ENCODE measurements at regions not wholly inside any gene's neighbourhood (a gene's known extent, or its start where the extent isn't known, plus 50 kb on each side); places are given as distances from the start of the nearest gene placed in this dataset.
A peak's percentile ranks its signal among the peaks of the same experiment; 100 is the strongest.

- no peaks in the 10 kb centered on the region for H3K79me1 ChIP-seq (ENCODE audit: low read depth in 1 of 2, low read length in 2 of 2)
- ATAC-seq (ENCODE audit: low read depth) (no peak), DNase-seq (no peak)
- H3K4me1 ChIP-seq (ENCODE audit: control insufficient read depth, insufficient read depth, low read length): peaks cover 3% of the 10 kb centered on the region; the same call in 1 of the 2 replicates
- H4K91ac ChIP-seq (ENCODE audit: insufficient read depth, low read depth, low read length): no peak overlapping the region
- no peak overlapping the region for H2BK5ac ChIP-seq (ENCODE audit: low read depth, low read length, poor library complexity, severe bottlenecking)
- WGBS, 2 experiments (ENCODE audit: extremely low coverage in 2 of 2, insufficient read length in 1 of 2): 54% methylated on average over 2 of the region's 14 CpGs; no CpG with 5 or more reads in 1 of the 2 experiments
- H2BK15ac ChIP-seq (ENCODE audit: low read depth, low read length): peak overlapping the region; percentile 51; the same call in 2 of the 3 replicates
- H3K27me3 ChIP-seq (ENCODE audit: control insufficient read depth, insufficient read depth, low read length): no peaks in the 10 kb centered on the region
- H3K9me1 ChIP-seq (ENCODE audit: insufficient read depth, low read length): no peaks in the 10 kb centered on the region; the same call in none of the 2 replicates
- no peak overlapping the region for H2AFZ ChIP-seq (replicated peaks; ENCODE audit: low read length, poor library complexity)
- no peak overlapping the region for H3K4ac ChIP-seq (ENCODE audit: low read depth, low read length)
- intact Hi-C loops (cut with micrococcal nuclease): no loop called here
- TF ChIP-seq RCOR1 (IDR thresholded peaks at IDR 0.05; ENCODE audit: insufficient replicate concordance, low read length) (no peak), RFX5 (IDR thresholded peaks at IDR 0.05; ENCODE audit: low read depth, low read length) (no peak)
- H3K14ac ChIP-seq (replicated peaks; ENCODE audit: low read depth, low read length): no peak overlapping the region
- no peak overlapping the region for H3K18ac ChIP-seq (ENCODE audit: low read depth, low read length)
- no peaks in the 10 kb centered on the region for H3K36me3 ChIP-seq (ENCODE audit: control insufficient read depth, insufficient read depth, low read length)
- H3K9ac ChIP-seq (ENCODE audit: low read depth, low read length): no peak overlapping the region
- H4K8ac ChIP-seq (ENCODE audit: low read depth in 2 of 2, low read length in 2 of 2): no peak overlapping the region
- H3K4me3 ChIP-seq (ENCODE audit: insufficient read depth, low read depth, low read length): no peak overlapping the region
- in situ Hi-C loops (cut with MboI; ENCODE audit: low sequenced_read_pairs): no loop called here
- H2BK120ac ChIP-seq (ENCODE audit: low read depth, low read length): no peak overlapping the region
- H4K20me1 ChIP-seq (ENCODE audit: insufficient read depth, low read length): no peaks in the 10 kb centered on the region
- no peak overlapping the region for H3K23ac ChIP-seq (ENCODE audit: low read depth, low read length)
- H4K5ac ChIP-seq (ENCODE audit: low read depth, low read length): no peak overlapping the region
- POLR2A ChIA-PET (ENCODE audit: unreplicated experiment): no interaction called here
- peaks cover 2% of the 10 kb centered on the region; the same call in 1 of the 2 replicates for H3K9me3 ChIP-seq (ENCODE audit: control insufficient read depth, insufficient read depth, low read length)
- no peak overlapping the region for H3K27ac ChIP-seq (ENCODE audit: insufficient read depth, low read length)
- H3K4me2 ChIP-seq (ENCODE audit: low read depth, low read length): no peak overlapping the region
- no TSS peak for BruUV-seq (replicated peaks)
- H2AK9ac ChIP-seq (replicated peaks; ENCODE audit: low read depth, low read length, poor library complexity): peak overlapping the region; percentile 45
- H2BK20ac ChIP-seq (ENCODE audit: low read depth, low read length): peak overlapping the region; percentile 34; the same call in 1 of the 2 replicates
- CTCF ChIA-PET: no interaction called here
- dilution Hi-C loops (cut with HindIII; ENCODE audit: low sequenced_read_pairs, unreplicated experiment): no loop called here
- peak overlapping the region; percentile 88; the same call in 1 of the 2 replicates for H2AK5ac ChIP-seq (ENCODE audit: low read depth, low read length)
- H3K56ac ChIP-seq (ENCODE audit: extremely low read depth, insufficient read depth, low read length): no peak overlapping the region
These were observed 126.8 kb upstream of the MED13L start for GRCh38 chr12:116404247-116404646.

Data from IMR-90 (cell line).